Colonic mucosa (tissue), 4 donors: ENCODE measurements at regions not wholly inside any gene's neighbourhood (a gene's known extent, or its start where the extent isn't known, plus 50 kb on each side); places are given as distances from the start of the nearest gene placed in this dataset.

ENCODE experiments used
- DNase-seq: peaks from one replicate; pipeline ENCODE4 v3.0.0-alpha.2; 2020
- H3K27ac ChIP-seq: fragments of 200-600 bp; one replicate; pipeline ENCODE4 v1.8.0; 2021
- H3K27me3 ChIP-seq: fragments of 200-600 bp; one replicate; pipeline ENCODE4 v1.8.0; 2021
- H3K36me3 ChIP-seq: fragments of 200-600 bp; one replicate; pipeline ENCODE4 v1.8.0; 2021
- H3K4me1 ChIP-seq: fragments of 200-600 bp; one replicate; pipeline ENCODE4 v1.8.0; 2021; ENCODE audit warnings: mild to moderate bottlenecking
- H3K4me3 ChIP-seq: fragments of 200-600 bp; one replicate; pipeline ENCODE4 v1.8.0; 2021
- H3K9ac ChIP-seq, 2 donors: one replicate each; pipeline ENCODE4 v1.7.0; 2013; ENCODE audit warnings: control low read depth in 2 of 2, low read depth in 2 of 2, low read length in 2 of 2
- H3K9me3 ChIP-seq: fragments of 200-600 bp; one replicate; pipeline ENCODE4 v1.8.0; 2021
- CTCF ChIP-seq: fragments of 200-600 bp; IDR thresholded peaks from one replicate; pipeline ENCODE4 v1.8.0; 2022; ENCODE audit warnings: antibody characterized with exemption, mild to moderate bottlenecking
- intact Hi-C: fragments of 100-400 bp; cut with DNase I; formaldehyde crosslinking; loops from one replicate; pipeline ENCODE4 v1.14.1; 2022
- donor health status: healthy.
- donor health status: DM: no; HTN: no; CAD: no.
- donor health status: DM: no; HTN: no; CAD: no.

DNA sequence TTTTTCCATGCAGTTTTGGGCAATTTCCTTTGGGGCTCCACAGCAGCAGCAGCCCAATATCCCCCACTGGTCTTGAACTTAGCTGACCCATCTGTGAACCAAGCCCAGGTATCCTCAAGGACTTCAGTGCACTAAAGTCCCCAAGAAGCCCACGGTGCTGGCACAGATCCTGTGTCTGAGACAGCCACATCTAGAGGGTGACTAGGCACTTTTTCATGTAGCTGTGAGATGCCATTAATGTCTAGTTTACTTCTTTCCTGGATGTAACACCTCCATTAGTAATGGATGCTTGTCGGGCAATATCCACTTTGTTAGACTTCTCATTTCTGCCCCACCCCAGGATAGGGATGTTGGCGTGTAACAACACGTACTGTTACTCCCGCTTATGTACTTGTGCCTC, 117.9 kb downstream of the GPCPD1 start:
- no peaks in the 10 kb centered on the region for H3K4me1 ChIP-seq
- H3K27me3 ChIP-seq: no peaks in the 10 kb centered on the region
- no peak overlapping the region for H3K9ac ChIP-seq
- intact Hi-C loops: no loop called here
- no peak for TF ChIP-seq CTCF
- H3K4me3 ChIP-seq: no peak overlapping the region
- no peaks in the 10 kb centered on the region for H3K9me3 ChIP-seq
- no peak for DNase-seq
- no peak overlapping the region for H3K27ac ChIP-seq
- H3K36me3 ChIP-seq: no peaks in the 10 kb centered on the region

GRCh38 chr20:5491455-5491854, 119.4 kb downstream of the GPCPD1 start:
- Histone ChIP-seq H3K27me3 (no peaks in the 10 kb centered on the region), H3K9ac (no peak overlapping the region), H3K9me3 (no peaks in the 10 kb centered on the region), H3K36me3 (no peaks in the 10 kb centered on the region), H3K4me1 (no peaks in the 10 kb centered on the region), H3K27ac (no peak overlapping the region), H3K4me3 (no peak overlapping the region)
- no peak for TF ChIP-seq CTCF
- intact Hi-C loops: no loop called here
- no peak for DNase-seq

DNA sequence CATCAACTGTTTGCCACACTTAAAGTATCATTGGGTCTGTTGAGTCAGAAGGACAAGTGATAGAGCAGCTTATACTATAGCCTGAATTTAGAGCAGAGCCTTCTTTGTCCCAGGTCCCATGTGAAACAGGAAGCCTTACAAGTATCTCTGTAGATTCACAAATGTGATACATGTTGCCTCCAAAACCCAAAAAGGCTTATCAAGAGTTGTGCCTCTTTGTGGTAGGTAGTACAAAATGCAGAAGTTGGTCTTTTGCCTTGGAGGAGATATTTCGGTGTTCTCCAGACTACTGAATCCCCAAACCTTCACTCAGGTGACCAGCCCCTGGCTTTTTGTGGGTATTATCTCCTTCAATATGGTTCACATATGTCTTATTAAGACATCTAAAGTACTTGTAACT, 121.2 kb downstream of the GPCPD1 start:
- Histone ChIP-seq H3K4me3 (no peak overlapping the region), H3K9me3 (no peaks in the 10 kb centered on the region), H3K27ac (no peak overlapping the region), H3K9ac (no peak overlapping the region), H3K27me3 (no peaks in the 10 kb centered on the region), H3K36me3 (no peaks in the 10 kb centered on the region), H3K4me1 (no peaks in the 10 kb centered on the region)
- TF ChIP-seq CTCF: no peak
- intact Hi-C loops: no loop called here
- no peak for DNase-seq

GRCh38 chr20:5488823-5489222, 122.0 kb downstream of the GPCPD1 start:
- Histone ChIP-seq H3K4me3 (no peak overlapping the region), H3K4me1 (no peaks in the 10 kb centered on the region), H3K36me3 (no peaks in the 10 kb centered on the region), H3K27me3 (no peaks in the 10 kb centered on the region), H3K9ac (no peak overlapping the region), H3K27ac (no peak overlapping the region), H3K9me3 (no peaks in the 10 kb centered on the region)
- TF ChIP-seq CTCF: no peak
- DNase-seq: no peak
- intact Hi-C loops: no loop called here

DNA sequence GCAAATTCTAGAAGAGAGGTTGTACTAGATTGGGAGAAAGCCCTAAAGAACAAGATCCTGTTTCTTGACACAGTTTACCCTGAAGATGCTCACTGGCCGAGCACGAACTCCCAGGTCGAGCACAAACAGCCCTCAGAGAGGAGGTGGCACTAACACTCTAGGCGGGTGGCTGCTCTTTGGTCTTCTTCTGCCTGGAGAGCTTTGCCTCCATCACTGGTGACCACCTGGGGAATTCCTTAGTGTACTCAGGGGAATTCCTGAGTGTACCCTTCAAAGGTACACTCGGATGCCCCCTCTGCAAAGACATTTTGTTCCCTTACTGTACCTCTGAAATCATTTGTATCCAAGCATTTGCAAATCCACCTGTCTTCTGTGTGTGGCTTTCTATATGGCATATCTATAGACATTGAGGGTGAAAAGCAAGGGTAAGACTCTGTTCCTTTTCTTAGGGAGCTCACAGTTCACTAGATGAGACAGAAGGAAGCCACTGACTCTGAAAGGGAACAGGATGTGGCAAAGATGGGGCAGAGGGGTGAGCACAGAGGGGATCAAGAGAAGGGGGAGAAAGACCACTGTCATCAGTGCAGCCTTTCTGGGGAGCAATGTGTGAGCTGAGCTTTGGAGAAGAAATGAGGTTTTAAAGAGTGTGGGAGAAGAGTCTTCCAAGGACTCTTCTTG, 124.3 kb downstream of the GPCPD1 start:
- H3K9ac ChIP-seq: no peak overlapping the region
- H3K36me3 ChIP-seq: no peaks in the 10 kb centered on the region
- H3K9me3 ChIP-seq: no peaks in the 10 kb centered on the region
- DNase-seq: no peak
- no peaks in the 10 kb centered on the region for H3K27me3 ChIP-seq
- no peaks in the 10 kb centered on the region for H3K4me1 ChIP-seq
- intact Hi-C loops: no loop called here
- H3K4me3 ChIP-seq: no peak overlapping the region
- TF ChIP-seq CTCF: no peak
- no peak overlapping the region for H3K27ac ChIP-seq
